H1 (cell line): ENCODE measurements at regions not wholly inside any gene's neighbourhood (a gene's known extent, or its start where the extent isn't known, plus 50 kb on each side); places are given as distances from the start of the nearest gene placed in this dataset.

Experiments
- CTCF ChIA-PET: fragments of 300-600 bp; sonication (Branson Sonifier 250); formaldehyde crosslinking; loops from one replicate; lab custom pipeline; 2021; ENCODE audit not compliant: partially characterized antibody; lab: Charles Lee
- POLR2A ChIA-PET: fragments of 300-600 bp; sonication (Branson Sonifier 250); formaldehyde crosslinking; loops from one replicate; lab custom pipeline; 2021; ENCODE audit warnings: inconsistent platforms; ENCODE audit not compliant: partially characterized antibody; lab: Charles Lee
- DNase-seq, 2 experiments: peaks; one replicate each; pipeline versions ENCODE4 v3.0.0 to v3.0.0-alpha.2; 2010 to 2022; ENCODE audit warnings: low spot score in 2 of 2, low read depth in 1 of 2, mixed read lengths in 1 of 2
- FAIRE-seq: peaks from 2 replicates; lab custom pipeline; 2011; peaks lifted over from hg19 to GRCh38; lab: Jason Lieb, UNC
- H2AFZ ChIP-seq: 2 replicates; pipeline ENCODE4 v1.8.1; 2012; ENCODE audit warnings: low read length, inconsistent platforms
- H2AK5ac ChIP-seq: 2 replicates; pipeline ENCODE4 v1.6.1; 2013; ENCODE audit warnings: low read depth, low read length
- H2BK120ac ChIP-seq: replicated peaks from 2 replicates; pipeline ENCODE3; 2013; ENCODE audit warnings: low read depth, low read length, inconsistent platforms
- H2BK12ac ChIP-seq: 2 replicates; pipeline ENCODE4 v1.6.1; 2013; ENCODE audit warnings: low read depth, low read length
- H2BK15ac ChIP-seq: 2 replicates; pipeline ENCODE4 v1.6.1; 2013; ENCODE audit warnings: low read length
- H2BK20ac ChIP-seq: 2 replicates; pipeline ENCODE4 v1.6.1; 2013; ENCODE audit warnings: low read length
- H2BK5ac ChIP-seq: 2 replicates; pipeline ENCODE4 v1.6.1; 2013; ENCODE audit warnings: low read depth, low read length
- H3K14ac ChIP-seq: 2 replicates; pipeline ENCODE4 v1.6.1; 2013; ENCODE audit warnings: inconsistent platforms; ENCODE audit not compliant: insufficient read length
- H3K18ac ChIP-seq: 2 replicates; pipeline ENCODE4 v1.6.1; 2013; ENCODE audit warnings: low read length; ENCODE audit errors: extremely low read depth
- H3K23ac ChIP-seq: 2 replicates; pipeline ENCODE4 v1.6.1; 2013; ENCODE audit warnings: inconsistent platforms; ENCODE audit not compliant: insufficient read length
- H3K23me2 ChIP-seq: 2 replicates; pipeline ENCODE4 v1.6.1; 2013; ENCODE audit warnings: low read depth, low read length
- H3K27ac ChIP-seq: 2 replicates; pipeline ENCODE4 v1.6.1; 2011; ENCODE audit warnings: low read depth, low read length, inconsistent platforms
- H3K27me3 ChIP-seq, 4 experiments: replicated peaks in 1 of 4; 1 replicate in 1 of 4; 2 replicates in 3 of 4; pipeline versions ENCODE4 v1.6.1 to v1.8.1; 2011 to 2013; ENCODE audit warnings: low read length in 3 of 4, mild to moderate bottlenecking in 3 of 4, inconsistent platforms in 2 of 4, mixed read lengths in 2 of 4, moderate library complexity in 1 of 4; ENCODE audit not compliant: control insufficient read depth in 3 of 4, insufficient read depth in 3 of 4; ENCODE audit errors: extremely low read depth in 1 of 4
- H3K36me3 ChIP-seq, 4 experiments: 2 replicates each; pipeline versions ENCODE4 v1.6.1 to v1.8.1; 2011 to 2013; ENCODE audit warnings: mild to moderate bottlenecking in 4 of 4, low read length in 3 of 4, moderate library complexity in 2 of 4, control low read depth in 1 of 4, inconsistent platforms in 1 of 4; ENCODE audit not compliant: insufficient read depth in 4 of 4, control insufficient read depth in 2 of 4
- H3K4ac ChIP-seq: replicated peaks from 2 replicates; pipeline ENCODE3; 2013; ENCODE audit warnings: low read length, low read depth, mixed read lengths, inconsistent platforms; ENCODE audit not compliant: insufficient read length
- H3K4me1 ChIP-seq, 4 experiments: replicated peaks in 1 of 4; 1 replicate in 1 of 4; 2 replicates in 3 of 4; pipeline versions ENCODE4 v1.6.1 to v1.8.1; 2011 to 2013; ENCODE audit warnings: low read length in 3 of 4, inconsistent platforms in 2 of 4, mixed read lengths in 1 of 4; ENCODE audit not compliant: insufficient read depth in 4 of 4, control insufficient read depth in 3 of 4
- H3K4me2 ChIP-seq, 2 experiments: 2 replicates each; pipeline versions ENCODE4 v1.6.1 to v1.8.1; 2011 to 2013; ENCODE audit warnings: low read depth in 2 of 2, low read length in 2 of 2, control low read depth in 1 of 2, inconsistent platforms in 1 of 2, mild to moderate bottlenecking in 1 of 2; ENCODE audit not compliant: insufficient read depth in 1 of 2
- H3K4me3 ChIP-seq, 4 experiments: fragments of 200-600, 300-600 bp in 1 of 4; sonication (generic), shearing (Covaris generic), sonication (Bioruptor Twin) in 1 of 4; 2 replicates each; pipeline versions ENCODE4 v1.5.1 to v1.8.1; 2011 to 2016; ENCODE audit warnings: low read length in 4 of 4, low read depth in 3 of 4, control low read depth in 2 of 4, inconsistent platforms in 2 of 4, mild to moderate bottlenecking in 2 of 4, mixed read lengths in 1 of 4, moderate library complexity in 1 of 4; ENCODE audit not compliant: insufficient read depth in 2 of 4; ENCODE audit errors: extremely low read depth in 1 of 4
- H3K56ac ChIP-seq: replicated peaks from 2 replicates; pipeline ENCODE3; 2013; ENCODE audit warnings: low read depth, mild to moderate bottlenecking, mixed read lengths, low read length, inconsistent platforms; ENCODE audit not compliant: insufficient read length
- H3K79me1 ChIP-seq: 2 replicates; pipeline ENCODE4 v1.6.1; 2013; ENCODE audit warnings: low read depth, low read length, control low read depth
- H3K79me2 ChIP-seq, 2 experiments: 2 replicates each; pipeline versions ENCODE4 v1.6.1 to v1.8.1; 2012 to 2013; ENCODE audit warnings: low read length in 2 of 2, mild to moderate bottlenecking in 2 of 2, inconsistent platforms in 1 of 2; ENCODE audit not compliant: insufficient read depth in 2 of 2, control insufficient read depth in 1 of 2
- H3K9ac ChIP-seq, 4 experiments: replicated peaks in 1 of 4; 1 replicate in 1 of 4; 2 replicates in 3 of 4; pipeline versions ENCODE4 v1.6.1 to v1.8.1; 2011 to 2013; ENCODE audit warnings: low read depth in 3 of 4, low read length in 3 of 4, control low read depth in 2 of 4, mild to moderate bottlenecking in 2 of 4, moderate library complexity in 2 of 4, inconsistent platforms in 1 of 4; ENCODE audit errors: extremely low read depth in 1 of 4
- H3K9me3 ChIP-seq, 2 experiments: 2 replicates each; pipeline versions ENCODE4 v1.6.1 to v1.8.1; 2012 to 2013; ENCODE audit warnings: mild to moderate bottlenecking in 2 of 2, moderate library complexity in 2 of 2, control low read depth in 1 of 2, inconsistent platforms in 1 of 2, low read depth in 1 of 2, low read length in 1 of 2, mixed read lengths in 1 of 2; ENCODE audit not compliant: insufficient read depth in 2 of 2
- H4K20me1 ChIP-seq, 2 experiments: replicated peaks in 1 of 2; 2 replicates each; pipeline versions ENCODE3 to v1.8.1; 2011 to 2013; ENCODE audit warnings: inconsistent platforms in 2 of 2, low read length in 2 of 2, mild to moderate bottlenecking in 1 of 2; ENCODE audit not compliant: insufficient read depth in 2 of 2, control insufficient read depth in 1 of 2
- H4K5ac ChIP-seq: 2 replicates; pipeline ENCODE4 v1.6.1; 2013; ENCODE audit warnings: low read length, low read depth, mixed read lengths, inconsistent platforms; ENCODE audit not compliant: insufficient read length
- H4K8ac ChIP-seq: 2 replicates; pipeline ENCODE4 v1.8.0; 2013; ENCODE audit warnings: mild to moderate bottlenecking, moderate library complexity, low read length, inconsistent platforms; ENCODE audit not compliant: insufficient read depth; ENCODE audit errors: extremely low read depth
- H4K91ac ChIP-seq: replicated peaks from 2 replicates; pipeline ENCODE3; 2013; ENCODE audit warnings: low read length, mixed read lengths, inconsistent platforms; ENCODE audit not compliant: insufficient read length
- CBX5 ChIP-seq: fragments of 300-800, 300-1000 bp; sonication (generic); IDR thresholded peaks from 2 replicates; pipeline ENCODE4 v1.7.1; 2016; ENCODE audit warnings: antibody characterized with exemption, low read length, low read depth
- POU5F1 ChIP-seq: IDR thresholded peaks from 2 replicates; pipeline ENCODE4 v1.6.1; 2011; ENCODE audit warnings: low read depth, mild to moderate bottlenecking, low read length, moderate library complexity
- RFX5 ChIP-seq: IDR thresholded peaks from 2 replicates; pipeline ENCODE4 v1.6.1; 2011; ENCODE audit warnings: low read depth, low read length, improper control_type of control experiment, borderline replicate concordance
- SIX5 ChIP-seq: IDR thresholded peaks from 2 replicates; pipeline ENCODE4 v1.6.1; 2011; ENCODE audit warnings: mild to moderate bottlenecking, low read depth, low read length
- WGBS, 2 experiments: shearing (Covaris generic) in 1 of 2; methylation state at CpG; one replicate each; pipeline versions ENCODE4 v1.1.6 to v1.1.7; 2013 to 2015; ENCODE audit warnings: low lambda C conversion rate in 2 of 2, mixed read lengths in 2 of 2, inconsistent platforms in 1 of 2, low coverage in 1 of 2, missing lambda C conversion rate in 1 of 2; ENCODE audit not compliant: insufficient replicate concordance in 2 of 2, insufficient coverage in 1 of 2, insufficient read length in 1 of 2; ENCODE audit errors: extremely low coverage in 1 of 2, missing lambda C conversion rate in 1 of 2; 5-methylcytosine and 5-hydroxymethylcytosine counted together
- TF ChIP-seq, protein P1 (sequence below): IDR thresholded peaks from 2 replicates; pipeline ENCODE4 v1.6.1; 2012; ENCODE audit warnings: inconsistent platforms

DNA sequence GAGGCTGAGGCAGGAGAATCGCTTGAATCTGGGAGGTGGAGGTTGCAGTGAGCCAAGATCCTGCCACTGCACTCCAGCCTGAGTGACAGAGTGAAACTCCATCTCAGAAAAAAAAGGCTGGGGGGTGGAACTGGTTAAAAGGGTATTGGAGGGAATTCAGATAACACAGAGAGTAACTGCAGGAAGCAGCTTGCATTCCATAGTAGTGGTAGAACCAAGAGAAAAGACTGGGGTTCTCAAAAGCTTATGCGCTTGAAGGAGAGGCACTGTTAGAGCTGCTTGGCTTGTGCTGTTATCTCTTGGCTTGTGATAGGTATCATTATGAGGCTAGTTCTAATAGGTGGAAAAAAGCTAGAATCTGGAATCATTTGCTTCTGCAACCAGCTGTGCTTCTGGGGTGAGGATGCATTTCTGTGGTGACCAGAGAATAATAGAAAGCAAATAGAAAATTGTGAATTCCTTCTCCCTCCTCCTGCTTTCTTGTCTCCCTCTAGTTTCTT, 91.2 kb upstream of the ELOVL6 start:
- no peak overlapping the region for H2BK20ac ChIP-seq
- no peak overlapping the region for H4K5ac ChIP-seq
- no peak overlapping the region for H3K56ac ChIP-seq
- CTCF ChIA-PET: interaction anchor here (1.0 to 1.7 kb wide), 6 partner anchors 9 to 240 kb away, joined by 3 to 8 read pairs (median 4); no protein-coding TSS in a partner anchor
- no peaks in the 10 kb centered on the region for H3K9me3 ChIP-seq
- no peak overlapping the region for H2BK5ac ChIP-seq
- no peak overlapping the region for H4K91ac ChIP-seq
- H3K36me3 ChIP-seq: no peaks in the 10 kb centered on the region
- FAIRE-seq (no peak), DNase-seq (no peak)
- no peak overlapping the region for H3K4me2 ChIP-seq
- no peak overlapping the region for H3K18ac ChIP-seq
- no peaks in the 10 kb centered on the region for H3K27me3 ChIP-seq
- H2BK12ac ChIP-seq: no peak overlapping the region
- 0 out of 7 replicates have a peak, but pooled peaks cover 0 to 2% (median 0%) of the 10 kb centered on the region in 4 experiments for H3K4me1 ChIP-seq
- H2AK5ac ChIP-seq: no peak overlapping the region
- H3K23ac ChIP-seq: no peak overlapping the region
- H3K14ac ChIP-seq: no peak overlapping the region
- 85% methylated on average over 2 of the region's 2 CpGs; no CpG with 5 or more reads in 1 of the 2 experiments for WGBS, 2 experiments
- POLR2A ChIA-PET: no interaction called here
- H3K9ac ChIP-seq: no peak overlapping the region
- no peak overlapping the region for H3K4ac ChIP-seq
- no peak overlapping the region for H3K4me3 ChIP-seq
- H3K79me2 ChIP-seq: no peaks in the 10 kb centered on the region
- peak overlapping the region; percentile 6; the same call in 1 of the 2 replicates for H2AFZ ChIP-seq
- no peaks in the 10 kb centered on the region for H3K23me2 ChIP-seq
- H4K8ac ChIP-seq: no peak overlapping the region
- H2BK15ac ChIP-seq: no peak overlapping the region
- H3K79me1 ChIP-seq: no peaks in the 10 kb centered on the region
- no peaks in the 10 kb centered on the region for H4K20me1 ChIP-seq
- no peak overlapping the region for H3K27ac ChIP-seq
- no peak overlapping the region for H2BK120ac ChIP-seq
- no peak for TF ChIP-seq POU5F1
- TF ChIP-seq, protein P1, sequence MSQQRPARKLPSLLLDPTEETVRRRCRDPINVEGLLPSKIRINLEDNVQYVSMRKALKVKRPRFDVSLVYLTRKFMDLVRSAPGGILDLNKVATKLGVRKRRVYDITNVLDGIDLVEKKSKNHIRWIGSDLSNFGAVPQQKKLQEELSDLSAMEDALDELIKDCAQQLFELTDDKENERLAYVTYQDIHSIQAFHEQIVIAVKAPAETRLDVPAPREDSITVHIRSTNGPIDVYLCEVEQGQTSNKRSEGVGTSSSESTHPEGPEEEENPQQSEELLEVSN: no peak
- no peak for TF ChIP-seq CBX5
- TF ChIP-seq SIX5: no peak
- TF ChIP-seq RFX5: no peak
